T-helper 1 cell (primary cell): ENCODE measurements at regions not wholly inside any gene's neighbourhood (a gene's known extent, or its start where the extent isn't known, plus 50 kb on each side); places are given as distances from the start of the nearest gene placed in this dataset.
"Not testable (repeated sequence)": the region's sequence is repeated elsewhere in the genome, so short reads cannot be mapped to it uniquely, and the experiment has no call there.

ENCODE experiments used
- DNase-seq, 5 donors: peaks; one replicate each; pipeline ENCODE4 v3.0.0-alpha.2; 2012 to 2020

- no peak for DNase-seq
These were observed 101.6 kb upstream of the SP4 start for GRCh38 chr7:21326241-21326640.

GRCh38 chr7:21326921-21327320 lies 101.0 kb upstream of the SP4 start:
- no peak for DNase-seq

DNA sequence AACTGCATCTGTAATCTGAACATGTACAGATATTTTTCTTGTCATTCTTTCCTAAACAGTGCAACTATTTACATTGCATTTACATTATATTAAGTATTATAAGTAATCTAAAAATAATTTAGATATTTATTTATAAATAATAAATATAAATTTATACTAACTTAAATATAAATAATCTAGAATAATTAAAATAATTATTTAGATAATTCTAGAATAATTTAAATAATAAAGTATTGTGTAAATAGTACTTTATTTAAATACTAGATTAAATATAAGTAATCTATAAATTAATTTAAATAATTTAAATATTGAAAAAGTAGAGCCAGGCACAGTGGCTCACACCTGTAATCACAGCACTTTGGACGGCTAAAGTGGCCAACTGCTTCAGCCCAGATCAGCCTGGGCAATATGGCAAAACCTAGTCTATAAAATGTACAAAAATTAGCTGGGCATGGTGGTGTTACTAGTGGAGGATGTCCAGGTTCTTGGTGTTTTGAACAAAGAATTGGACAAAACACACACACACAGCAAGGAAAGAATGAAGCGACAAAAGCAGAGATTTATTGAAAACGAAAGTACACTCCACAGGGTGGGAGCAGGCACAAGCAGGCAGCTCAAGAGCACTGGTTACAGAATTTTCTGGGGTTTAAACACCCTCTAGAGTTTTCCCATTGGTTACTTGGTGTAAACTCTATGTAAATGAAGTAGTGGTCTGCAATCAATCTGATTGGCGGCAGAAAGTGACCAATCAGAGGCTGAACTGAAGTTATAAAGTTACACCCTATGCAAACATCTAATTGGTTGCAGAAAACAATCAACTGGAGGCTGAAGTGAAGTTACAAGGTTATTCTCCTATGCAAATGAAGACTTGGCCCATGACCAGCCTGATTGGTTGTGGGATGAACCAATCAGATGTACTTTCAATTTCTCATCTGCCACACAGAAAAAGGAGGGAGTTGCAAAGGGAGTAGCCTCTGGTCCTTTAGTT lies 100.2 kb upstream of the SP4 start:
- DNase-seq: no peak

DNA sequence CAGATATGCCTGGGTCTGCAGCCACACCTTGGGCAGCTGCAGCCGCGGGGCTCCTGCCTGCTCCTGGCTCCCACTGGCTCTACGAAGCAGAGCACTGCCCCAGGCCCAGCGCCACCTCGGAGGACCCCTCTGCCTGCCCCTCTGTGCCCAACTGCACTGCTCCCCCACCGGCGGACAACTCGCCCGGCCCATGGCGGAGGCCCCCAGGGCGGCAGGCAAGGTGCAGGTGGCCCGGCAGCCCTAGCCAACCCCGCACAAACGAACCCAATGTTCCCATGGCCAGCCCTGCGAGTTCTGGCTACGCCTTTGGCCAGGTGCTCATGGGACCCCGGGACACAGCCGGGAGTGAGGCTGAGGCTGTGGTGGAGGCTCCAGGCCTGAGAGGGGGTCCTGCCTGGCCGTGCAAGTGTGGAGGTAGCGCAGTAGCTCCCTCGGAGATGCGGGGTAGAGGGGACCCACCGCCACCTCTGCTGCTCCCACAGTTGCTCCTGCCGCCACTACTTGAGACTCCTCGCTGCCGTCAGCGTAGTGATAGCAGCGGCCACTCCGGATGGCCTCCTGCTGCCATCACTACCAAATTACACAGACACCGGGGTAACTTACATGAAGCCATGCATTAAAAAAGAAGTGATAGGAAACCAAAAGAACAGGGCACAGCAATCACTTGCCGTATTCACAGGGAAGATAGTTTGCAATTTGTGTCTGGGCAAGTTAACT lies 97.3 kb upstream of the SP4 start:
- DNase-seq: no peak

- no peak for DNase-seq
These were observed 93.0 kb upstream of the SP4 start for GRCh38 chr7:21334906-21335305.

DNA sequence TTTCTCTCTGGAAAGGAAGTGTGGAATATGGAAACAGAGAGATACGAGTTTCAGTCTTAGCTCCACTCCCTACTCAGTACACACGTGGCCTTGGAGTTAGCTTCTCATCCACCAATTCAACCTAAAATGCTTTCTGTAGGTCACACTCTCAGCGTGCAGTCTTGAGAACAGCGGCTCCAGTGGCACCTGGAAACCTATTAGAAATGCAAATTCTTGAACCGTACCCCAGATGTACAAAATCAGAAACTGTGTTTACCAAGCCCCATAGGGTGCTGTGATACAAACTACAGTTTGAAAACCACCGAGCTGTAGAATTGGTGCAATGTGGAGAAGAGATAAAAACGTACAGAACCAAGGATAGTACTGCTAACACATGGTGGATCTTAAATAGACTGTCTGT lies 91.1 kb upstream of the SP4 start:
- DNase-seq: no peak

DNA sequence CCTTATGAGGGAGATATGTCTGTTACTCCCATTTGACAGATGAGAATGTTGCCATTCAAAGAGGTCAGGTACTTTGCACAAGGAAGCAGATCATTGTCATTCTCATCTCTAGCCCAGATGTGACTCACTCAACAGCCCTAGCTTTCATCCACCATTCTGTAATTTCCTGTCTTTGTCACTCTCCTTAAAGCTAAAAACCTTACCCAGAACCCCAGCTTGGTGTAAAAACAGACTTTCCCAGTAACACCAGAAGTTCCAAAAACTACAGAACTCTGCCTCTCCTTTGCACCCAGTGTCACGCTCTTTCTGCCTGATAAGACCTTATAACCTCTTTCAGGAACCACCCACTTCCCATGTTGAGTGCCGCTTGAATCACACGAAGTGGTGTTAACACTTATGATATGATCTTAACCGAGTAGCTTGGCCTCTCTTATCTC lies 89.1 kb upstream of the SP4 start:
- peak in 1 of 5 donors; percentile 90 for DNase-seq

DNA sequence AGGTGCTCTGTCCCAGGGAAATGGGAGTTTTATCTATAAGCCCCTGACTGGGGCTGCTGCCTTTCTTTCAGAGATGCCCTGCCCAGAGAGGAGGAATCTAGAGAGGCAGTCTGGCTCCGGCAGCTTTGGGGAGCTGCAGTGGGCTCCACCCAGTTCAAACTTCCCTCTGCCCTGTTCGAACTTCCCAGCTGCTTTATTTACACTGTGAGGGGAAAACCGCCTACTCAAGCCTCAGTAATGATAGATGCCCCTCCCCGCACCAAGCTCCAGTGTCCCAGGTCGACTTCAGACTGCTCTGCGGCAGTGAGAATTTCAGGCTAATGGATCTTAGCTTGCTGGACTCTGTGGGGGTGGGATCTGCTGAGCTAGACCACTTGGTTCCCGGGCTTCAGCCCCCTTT lies 83.0 kb upstream of the SP4 start:
- DNase-seq: not testable (repeated sequence)

DNA sequence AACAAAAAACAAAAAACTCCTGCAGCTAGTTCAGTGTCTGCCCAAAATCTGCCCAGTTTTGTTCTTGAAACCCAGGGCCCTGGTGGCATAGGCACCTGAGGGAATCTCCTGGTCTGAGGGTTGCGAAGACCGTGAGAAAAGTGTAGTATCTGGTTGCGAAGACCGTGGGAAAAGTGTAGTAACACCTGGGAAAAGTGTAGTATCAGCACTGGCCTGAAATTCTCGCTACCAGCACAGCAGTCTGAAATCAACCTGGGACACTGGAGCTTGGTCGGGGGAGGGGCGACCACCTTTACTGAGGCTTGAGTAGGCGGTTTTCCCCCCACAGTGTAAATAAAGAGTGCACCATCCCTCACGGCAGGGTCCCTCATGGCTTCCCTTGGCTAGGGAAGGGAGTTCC lies 82.5 kb upstream of the SP4 start:
- no peak for DNase-seq

DNA sequence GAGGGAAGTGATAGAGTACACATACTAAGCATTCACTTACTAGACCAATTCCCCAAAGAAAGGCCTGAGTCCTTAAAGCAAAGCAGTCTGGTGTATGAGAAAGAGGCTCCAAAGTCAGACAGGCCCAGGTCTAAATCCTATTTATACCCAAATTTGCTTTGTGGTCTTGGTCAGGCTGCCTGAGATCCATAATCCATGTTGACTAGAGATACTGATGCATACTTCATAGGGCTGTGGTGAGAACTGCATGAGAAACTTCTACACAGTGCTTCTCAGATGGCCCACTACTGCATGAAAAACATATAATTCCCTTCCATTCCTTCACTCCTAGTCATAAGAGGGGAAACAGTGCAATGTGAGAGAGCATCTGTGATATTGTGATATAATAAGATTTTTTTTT lies 81.6 kb upstream of the SP4 start:
- DNase-seq: no peak

- DNase-seq: peak in 1 of 5 donors; percentile 89
These were observed 75.1 kb upstream of the SP4 start for GRCh38 chr7:21352540-21353387.

DNA sequence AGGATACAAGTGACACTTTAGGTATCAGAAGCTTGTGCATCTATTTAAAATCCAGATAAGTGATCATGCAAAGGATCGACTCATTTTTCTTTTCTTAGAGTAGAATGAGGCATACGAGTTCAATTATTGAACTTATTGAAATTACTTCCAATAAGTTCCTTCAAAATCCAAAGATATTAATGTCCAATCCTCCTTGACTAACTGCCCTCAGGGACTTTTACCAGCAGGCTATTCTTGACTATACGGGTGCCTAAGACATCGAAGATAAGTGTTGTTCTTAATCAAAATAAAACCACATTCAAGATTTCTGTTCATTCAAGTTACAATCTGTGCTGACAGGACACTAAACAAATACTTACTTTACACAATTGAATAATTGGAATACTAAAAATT lies 74.5 kb upstream of the SP4 start:
- no peak for DNase-seq

DNA sequence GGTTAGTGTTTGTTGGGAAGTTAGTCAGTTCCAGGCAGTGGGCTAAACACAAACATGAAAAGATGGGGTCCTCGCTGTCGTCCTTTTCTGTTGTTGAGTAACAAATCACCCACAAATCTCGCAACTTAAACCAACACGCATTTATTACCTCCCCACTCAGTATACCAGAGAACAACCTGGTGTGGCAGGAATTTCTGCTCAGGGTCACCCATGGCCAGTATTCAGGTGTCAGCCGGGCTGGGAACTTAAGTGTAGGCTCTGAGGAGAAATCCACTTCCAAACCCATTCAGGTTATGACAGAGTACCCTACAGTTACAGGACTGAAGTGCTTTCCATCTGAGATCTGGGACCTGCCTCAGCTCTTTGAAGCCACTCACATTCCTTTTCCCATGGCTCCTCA lies 73.6 kb upstream of the SP4 start:
- DNase-seq: no peak

DNA sequence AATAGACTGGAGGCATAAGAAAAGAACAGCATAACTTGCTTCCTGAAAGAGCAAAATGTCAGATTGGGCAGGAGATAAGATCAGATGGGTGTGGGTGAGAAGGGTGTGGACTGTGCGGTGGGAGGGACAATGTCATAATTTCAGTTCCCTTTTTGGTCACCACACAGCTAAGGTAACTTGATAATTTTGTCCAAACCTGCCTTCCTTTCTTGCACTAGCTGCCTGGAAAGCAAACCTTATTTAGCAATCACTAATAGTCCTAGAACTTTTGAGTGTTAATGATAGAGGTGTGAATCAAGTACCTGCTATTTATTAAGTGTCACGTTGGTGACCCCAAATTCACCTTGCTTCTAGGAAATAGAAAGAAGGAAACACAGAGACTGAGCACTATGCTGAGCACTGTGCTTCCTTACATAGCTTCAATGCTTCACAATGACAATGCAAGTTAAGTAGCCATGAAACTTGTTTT lies 72.4 kb upstream of the SP4 start:
- peak in 4 of 5 donors; percentile 13 to 94 (median 32) for DNase-seq

DNA sequence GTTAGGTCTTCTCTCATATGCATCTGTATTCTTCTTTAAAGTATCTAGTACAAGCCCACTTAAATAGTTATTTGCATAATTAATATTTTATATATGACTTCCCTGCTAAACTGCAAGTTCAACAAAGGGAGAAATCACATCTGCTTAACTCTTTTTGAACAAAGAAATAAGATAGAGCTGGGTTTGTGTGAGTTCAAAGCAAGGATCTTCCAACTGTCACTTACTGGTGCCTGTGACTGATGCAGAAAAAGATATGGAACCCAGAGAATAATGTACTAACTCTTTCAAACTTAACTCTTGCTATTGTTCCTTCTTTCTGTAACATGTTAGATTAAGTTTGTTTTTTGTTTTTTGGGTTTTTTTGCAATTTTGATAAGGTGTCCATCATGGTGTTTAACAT lies 71.3 kb upstream of the SP4 start:
- DNase-seq: no peak

DNA sequence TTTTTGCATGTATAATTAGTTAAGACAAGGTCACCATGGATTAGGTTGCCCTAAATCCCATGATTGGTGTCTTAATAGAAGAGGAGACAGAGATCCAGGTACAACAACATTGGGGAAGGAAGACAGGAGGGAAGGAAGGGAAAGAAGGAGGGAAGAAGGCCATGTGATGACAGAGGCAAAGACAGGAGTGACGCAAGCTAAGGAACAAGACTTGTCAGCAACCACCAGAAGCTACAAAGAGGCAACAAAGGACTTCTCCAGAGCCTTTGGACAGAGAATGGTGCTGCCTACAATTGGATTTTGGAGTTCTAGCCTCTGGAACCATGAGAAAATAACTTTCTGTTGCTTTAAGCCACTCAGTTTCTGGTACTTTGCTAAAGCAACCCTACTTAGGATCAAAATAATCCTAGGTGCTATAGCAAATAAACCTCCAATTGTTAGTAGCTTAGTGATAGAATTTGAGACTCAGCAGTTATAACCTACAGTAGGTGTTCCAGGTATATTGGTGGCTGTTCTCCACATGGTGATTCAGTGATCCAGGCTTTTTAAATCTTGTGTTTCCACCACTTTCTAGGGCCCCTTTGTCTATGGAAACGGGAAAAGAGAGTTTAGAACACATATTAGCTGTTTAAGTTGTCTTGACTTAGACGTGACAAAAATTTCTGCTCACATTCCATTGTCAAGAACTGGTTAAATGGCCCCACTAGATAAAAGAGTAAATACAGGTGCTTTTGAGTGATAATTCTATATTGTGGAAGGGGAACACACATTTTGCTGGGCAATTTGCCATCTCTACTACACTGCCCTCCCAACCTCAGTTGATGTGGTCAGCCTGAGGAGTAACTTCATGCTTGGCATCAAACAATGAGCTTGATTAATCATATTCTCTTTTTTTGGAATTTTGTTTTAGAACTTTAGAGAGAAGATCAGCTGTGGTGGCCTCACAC lies 70.5 kb upstream of the SP4 start:
- no peak for DNase-seq

DNA sequence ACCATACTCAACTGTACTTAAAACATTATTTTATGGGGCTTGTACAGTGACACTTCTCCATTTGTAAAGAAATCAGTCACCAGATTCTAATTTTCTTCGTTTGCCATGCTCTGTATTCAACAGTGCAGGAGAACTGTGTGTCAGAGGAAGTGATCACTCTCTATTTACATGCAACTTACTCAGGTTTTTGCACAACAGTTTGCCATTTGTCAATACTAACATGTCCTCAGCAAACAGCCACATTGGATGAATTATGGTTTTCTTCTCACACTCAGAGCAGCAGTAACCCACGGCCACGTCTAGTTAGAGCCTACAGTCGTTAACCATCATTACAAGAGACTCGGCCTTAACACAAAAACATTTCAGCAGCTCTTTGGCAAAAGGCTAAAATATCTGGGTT lies 69.2 kb upstream of the SP4 start:
- peak in 1 of 5 donors; percentile 70 for DNase-seq

GRCh38 chr7:21359163-21359562 lies 68.7 kb upstream of the SP4 start:
- DNase-seq: no peak

DNA sequence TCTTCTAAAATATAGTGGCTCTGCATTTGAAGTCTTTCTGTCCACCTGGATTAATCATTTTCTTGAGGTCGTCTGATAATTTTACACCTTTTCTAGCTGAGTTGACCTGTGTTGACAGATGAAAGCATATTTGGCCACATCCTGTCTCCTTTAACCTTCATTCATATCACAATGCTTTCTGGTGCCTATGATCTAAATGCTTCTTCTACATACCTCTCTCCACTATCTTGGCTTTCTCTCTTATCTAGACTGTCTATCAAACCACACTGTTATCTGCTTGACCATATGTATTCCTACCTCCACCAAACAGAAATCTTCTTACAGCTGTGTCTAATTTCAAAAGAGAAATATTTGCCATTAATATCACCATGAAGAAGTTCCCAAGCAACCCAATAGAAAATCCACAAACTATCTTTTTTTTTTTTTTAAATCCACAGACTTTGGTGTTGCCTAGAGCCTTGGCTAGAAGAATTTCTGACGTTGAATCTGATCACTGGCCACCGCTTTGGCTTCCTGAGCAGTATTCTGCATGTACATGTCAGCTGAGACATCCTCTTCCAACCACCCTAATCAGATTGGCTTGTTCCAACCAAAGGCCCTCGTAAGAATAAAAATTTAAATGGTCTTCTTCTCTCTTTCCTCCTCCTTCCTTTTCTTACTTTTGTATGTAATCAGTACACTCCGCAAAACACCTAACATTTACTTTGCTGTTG lies 66.3 kb upstream of the SP4 start:
- peak in 1 of 5 donors; percentile 29 for DNase-seq

DNA sequence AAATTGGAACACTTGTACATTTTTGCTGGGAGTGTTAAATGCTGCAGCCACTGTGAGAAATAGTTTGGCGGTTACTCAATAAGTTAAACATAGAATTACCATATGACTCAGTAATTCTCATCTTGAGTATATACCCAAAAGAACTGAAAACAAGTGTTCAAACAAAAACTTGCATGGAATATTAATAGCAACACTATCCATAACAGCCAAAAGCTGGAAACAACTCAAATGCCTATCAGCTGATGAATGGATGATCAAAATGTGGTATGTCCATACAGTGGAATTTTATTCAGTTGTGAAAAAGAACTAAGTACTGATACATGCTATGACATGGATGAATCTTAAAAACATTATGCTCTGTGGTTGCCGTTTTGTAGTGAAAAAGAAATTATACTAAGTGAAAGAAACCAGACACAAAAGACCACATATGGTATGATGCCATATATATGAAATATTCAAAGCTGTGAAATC lies 63.0 kb upstream of the SP4 start:
- peak in 1 of 5 donors; percentile 67 for DNase-seq
